Activated T-cell treated with anti-CD3 and anti-CD28 coated beads for 24 hours (primary cell): ENCODE measurements at regions not wholly inside any gene's neighbourhood (a gene's known extent, or its start where the extent isn't known, plus 50 kb on each side); places are given as distances from the start of the nearest gene placed in this dataset.

Source experiments
- DNase-seq: peaks from one replicate; pipeline ENCODE4 v3.0.0-alpha.2; 2020; ENCODE audit warnings: low read depth

DNA sequence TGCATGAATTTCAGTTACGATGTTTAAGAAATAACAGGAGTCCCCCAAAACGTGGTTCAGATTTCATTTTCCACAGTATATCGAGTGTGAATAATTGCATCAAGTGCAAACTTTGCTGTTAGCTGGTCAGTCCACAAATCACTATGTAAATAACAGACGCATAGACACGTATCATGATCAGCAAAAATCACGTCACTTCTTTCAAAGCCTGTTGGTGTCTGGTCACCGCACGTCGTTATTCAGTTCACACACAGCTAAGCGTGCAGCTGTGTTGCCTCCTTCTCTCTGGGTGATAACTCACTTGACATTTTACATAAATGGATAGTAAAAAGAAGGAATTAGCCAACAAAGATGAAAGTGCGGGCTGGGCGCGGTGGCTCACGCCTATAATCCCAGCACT is 126.8 kb upstream of the MED13L start:
- DNase-seq: no peak

DNA sequence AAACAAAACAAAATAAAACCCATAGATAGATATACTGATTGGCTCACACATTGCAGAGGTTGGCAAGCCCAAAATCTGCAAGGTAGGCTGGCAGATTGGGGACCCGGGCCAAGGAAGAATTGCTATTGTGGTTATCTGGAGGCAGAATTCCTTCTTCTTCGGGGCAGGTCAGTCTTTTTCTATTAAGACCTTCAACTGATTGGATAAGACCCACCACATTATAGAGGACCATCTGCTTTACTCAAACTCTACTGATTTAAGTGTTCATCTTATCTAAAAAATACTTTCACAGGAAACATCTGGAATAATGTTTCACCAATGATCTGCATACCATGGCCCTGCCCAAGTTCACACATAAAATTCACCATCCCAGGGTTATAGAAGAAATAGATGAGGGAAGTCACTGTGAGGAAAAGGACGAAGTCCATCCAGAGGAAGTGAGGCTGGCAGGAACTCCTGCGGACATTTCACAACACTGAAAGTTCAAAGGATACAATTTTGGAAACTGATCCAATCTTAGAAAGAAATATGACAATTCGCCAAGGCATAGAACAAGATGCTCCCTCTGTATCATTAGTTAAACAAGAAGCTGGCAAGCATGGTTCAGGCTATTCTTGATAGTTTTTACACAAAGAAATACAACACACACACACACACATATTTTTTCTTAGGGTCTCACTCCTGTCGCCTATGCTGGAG is 127.6 kb upstream of the MED13L start:
- no peak for DNase-seq

DNA sequence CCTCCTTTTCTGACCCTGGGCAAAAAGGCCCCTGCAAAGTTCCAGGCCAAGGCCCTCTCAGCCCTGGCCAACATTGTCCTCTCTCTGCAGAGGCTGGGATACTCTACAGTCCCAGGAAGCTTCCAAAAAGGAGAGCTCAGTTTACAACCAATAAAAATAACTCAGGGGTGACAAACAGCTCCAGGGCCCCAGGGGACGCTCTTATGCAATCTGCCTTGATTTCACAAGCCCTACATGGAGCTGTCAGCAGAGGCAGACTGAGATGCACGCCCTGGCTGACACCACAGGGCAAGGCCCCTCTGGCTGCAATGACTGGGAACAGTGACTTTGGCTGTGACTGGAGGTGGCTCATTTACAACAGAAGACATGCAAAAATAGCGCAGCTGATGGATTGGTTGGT is 129.0 kb upstream of the MED13L start:
- no peak for DNase-seq

DNA sequence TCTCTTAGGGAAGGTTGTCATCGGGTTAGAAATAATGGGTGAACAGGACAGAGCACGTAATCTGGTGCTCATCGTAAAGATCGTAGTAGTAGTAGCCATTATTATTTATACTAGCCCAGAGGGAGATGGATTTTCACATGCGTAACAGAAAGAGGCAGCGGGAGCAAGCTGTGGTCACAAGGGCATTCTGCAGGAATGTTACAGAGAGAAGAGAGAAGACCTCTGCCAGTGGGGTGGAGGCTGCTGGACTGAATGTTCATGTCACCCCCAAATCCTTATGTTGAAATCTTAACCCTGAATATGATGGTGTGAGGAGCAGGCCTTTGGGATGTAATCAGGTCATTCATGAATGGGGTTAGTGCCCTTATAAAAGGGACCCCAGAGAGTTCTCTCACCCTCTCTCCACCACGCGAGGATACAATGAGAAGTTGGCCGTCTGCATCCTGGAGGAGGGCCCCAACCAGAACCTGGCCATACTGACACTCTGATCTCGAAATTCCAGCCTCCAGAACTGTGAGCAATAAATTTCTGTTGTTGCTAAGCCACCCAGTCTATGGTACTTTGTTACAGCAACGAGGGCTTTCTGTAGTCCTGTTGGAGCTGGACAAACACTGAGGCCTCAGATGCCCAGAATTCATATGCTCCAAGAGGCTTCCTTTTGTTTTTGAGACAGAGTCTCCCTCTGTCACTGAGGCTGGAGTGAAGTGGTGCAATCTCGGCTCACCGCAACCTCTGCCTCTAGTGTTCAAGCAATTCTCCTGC is 131.2 kb upstream of the MED13L start:
- DNase-seq: no peak

DNA sequence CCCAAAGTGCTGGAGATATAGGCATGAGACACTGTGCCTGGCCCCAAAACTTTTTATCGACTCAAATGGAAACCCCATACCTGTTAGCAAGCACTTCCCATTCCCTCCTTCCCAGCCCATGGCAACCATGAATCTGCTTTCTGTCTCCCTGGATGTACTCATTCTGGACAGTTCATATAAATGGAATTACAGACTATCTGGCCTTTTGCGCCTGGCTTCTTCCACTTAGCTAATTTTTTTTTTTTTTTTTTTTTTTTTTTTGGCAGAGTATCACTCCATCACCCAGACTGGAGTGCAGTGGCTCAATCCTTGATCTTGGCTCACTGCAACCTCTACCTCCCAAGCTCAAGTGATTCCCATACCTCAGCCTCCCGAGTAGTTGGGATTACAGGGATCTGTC is 134.5 kb upstream of the MED13L start:
- DNase-seq: no peak

DNA sequence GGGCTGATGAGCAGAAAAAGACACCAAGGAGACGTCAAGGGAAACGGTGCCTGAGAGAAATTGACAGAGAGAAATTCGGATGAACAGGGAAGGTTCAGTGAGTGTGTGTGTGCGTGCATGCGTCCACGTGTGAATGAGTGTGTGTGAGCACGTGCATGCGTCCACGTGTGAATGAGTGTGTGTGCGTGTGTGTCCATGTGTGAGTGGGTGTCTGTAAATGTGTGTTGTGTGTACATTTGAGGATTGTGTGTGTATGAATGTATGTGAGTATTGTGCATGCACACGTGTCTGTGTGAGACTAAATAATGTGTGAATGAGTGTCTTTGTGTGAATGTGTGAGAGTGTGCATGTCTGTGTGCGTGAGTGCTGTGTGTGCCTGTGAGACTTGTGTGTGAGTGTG is 137.4 kb upstream of the MED13L start:
- DNase-seq: no peak

DNA sequence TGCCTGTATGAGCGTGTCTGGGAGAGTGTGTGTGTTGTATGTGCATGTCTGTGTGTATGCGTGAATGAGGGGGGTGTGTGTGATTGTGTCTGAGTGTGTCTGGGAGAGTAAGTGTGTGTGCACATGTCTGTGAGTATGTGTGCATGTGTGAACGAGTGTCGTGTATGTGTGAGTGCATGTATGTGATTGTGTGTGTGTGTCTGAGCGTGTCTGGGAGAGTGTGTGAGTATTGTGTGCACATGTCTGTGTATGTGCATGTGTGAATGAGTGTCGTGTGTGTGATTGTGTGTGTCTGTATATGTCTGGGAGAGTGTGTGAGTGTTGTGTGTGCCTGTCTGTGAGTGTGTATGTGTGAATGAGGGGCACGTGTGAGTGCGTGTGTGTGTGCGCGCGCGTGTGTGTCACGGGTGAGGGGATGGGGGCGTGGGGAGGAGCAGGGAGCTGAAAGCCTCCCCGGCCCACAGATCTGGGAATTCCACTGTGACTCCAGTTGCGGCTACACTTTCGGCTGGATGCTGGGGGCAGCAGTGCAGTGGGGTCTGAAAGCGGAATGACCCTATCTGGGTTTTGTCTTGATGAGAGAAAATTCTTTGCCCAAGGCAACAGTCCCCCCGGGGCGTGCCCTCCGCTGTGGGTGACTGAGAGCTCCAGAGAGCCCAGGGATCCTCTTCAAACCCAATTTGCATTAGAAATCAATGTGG is 138.1 kb upstream of the MED13L start:
- no peak for DNase-seq

DNA sequence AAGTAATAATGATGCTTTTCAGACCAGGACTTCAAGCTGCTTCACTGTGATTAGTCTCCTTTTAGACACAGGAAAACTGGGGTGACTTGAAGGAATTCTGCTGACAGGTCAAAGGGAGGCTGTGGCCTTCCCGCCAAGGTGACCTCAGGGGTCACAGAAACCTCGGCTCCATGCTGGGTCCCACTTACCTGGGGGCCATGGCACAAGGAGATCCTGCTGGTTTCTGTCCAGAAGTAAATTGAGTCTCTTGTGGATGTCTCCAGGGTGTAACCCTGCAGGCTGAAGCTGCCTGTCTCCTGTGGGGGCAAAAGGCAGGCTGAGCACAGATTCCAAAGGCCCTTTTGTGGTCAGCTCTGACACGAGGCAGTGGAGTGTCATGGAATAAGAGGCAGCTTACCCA is 138.7 kb upstream of the MED13L start:
- no peak for DNase-seq

DNA sequence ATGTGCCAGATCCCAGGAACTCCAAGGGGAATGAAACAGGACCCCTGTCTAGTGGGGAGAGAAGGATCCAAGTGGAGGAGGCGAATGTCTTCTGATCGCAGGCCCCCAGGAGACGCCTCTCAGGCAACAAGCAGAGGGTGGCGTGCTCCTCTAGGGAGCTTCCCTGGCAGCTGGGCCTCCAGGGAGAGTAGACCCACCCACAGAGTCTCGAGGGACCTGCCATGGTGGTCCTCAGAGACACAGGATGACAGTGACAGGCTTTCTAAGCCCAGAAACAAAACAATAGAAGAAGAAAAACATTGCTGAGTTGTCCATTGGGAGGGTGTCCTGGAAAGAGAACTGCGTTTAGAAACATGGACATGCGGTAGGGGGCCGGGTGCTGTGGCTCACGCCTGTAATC is 140.6 kb upstream of the MAP1LC3B2 start:
- DNase-seq: no peak

DNA sequence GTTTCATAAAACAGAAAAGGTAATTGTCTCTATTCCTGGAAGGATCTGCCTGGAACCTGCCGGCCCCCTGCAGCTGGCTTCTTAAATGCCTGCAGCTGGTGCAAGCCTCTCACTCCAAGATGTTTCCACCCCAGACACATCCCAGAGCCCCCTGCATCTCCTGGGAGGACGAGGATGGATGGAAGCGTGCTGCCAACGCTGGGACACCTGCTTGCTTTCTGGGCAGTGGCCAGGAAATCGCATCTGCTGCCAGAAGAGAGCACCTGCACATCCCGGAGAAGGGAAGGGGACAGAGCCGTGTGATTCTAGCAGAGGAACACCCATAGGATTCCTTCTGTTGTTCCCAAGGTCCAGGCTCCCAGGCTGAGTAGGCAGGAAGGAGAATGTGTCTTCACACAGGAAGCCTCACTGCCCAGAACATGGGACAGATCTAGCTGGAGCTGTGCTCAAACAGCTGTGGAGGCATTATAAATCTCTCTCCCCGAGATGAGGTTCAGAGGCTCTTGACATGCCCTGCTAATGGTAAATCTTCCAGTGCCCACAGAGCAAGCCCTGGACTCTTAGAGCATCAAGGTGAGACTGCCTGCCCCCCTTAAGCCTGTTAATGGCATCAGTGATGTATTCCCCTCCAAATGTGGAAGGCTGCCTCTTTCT is 138.8 kb upstream of the MAP1LC3B2 start:
- DNase-seq: no peak

DNA sequence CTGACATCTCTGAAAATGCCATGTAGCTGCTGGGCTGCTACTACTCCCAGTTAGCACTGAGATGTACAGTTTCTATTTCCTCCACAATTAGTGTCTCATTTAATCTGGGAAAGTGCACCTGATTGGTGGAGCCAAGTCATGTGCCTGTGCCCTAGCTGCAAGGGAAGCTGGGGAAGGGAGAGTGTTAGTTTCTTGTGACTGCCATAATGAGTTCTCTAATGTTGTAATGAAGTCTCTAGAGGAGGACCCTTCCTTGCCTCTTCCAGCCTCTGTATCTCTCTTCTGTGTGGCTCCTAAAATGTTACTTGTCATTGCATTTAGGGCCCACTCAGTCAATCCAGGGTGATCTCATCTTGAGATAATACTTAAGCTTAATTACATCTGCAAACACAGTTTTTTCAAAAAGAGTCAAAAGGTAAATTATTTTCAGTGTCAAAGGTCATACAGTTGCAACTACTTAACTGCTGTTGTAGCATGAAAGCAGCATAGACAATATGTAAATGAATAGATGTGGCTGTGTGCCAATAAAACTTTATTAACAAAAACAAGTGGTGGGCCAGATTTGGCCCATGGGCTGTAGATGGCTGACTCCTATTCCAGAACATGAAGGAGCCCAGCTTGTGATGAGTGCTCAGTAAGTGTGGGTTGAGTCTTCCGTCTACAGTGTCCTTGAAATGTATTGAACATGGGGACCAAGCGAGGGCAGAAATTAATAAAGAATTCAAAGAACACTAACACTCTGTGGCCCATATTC is 137.2 kb upstream of the MAP1LC3B2 start:
- DNase-seq: no peak

DNA sequence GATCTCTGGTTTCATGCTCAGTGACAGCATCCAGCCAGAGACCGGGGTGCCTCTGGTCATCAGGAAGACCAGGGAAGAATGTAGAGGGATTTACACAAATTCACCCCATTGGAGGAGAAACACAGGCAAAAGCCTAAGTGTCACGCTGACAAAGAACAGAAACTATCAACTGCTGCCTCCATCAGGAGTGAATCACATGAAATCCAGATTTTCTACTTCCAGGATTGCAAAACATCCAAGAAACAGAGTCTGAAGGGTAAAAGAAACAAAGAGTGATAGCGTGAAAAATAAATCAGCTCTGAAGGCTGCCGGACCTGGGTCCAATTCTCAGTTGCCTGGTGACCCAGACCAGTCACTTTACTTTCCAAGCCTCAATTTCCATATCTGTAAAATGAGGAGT is 136.1 kb upstream of the MAP1LC3B2 start:
- no peak for DNase-seq

DNA sequence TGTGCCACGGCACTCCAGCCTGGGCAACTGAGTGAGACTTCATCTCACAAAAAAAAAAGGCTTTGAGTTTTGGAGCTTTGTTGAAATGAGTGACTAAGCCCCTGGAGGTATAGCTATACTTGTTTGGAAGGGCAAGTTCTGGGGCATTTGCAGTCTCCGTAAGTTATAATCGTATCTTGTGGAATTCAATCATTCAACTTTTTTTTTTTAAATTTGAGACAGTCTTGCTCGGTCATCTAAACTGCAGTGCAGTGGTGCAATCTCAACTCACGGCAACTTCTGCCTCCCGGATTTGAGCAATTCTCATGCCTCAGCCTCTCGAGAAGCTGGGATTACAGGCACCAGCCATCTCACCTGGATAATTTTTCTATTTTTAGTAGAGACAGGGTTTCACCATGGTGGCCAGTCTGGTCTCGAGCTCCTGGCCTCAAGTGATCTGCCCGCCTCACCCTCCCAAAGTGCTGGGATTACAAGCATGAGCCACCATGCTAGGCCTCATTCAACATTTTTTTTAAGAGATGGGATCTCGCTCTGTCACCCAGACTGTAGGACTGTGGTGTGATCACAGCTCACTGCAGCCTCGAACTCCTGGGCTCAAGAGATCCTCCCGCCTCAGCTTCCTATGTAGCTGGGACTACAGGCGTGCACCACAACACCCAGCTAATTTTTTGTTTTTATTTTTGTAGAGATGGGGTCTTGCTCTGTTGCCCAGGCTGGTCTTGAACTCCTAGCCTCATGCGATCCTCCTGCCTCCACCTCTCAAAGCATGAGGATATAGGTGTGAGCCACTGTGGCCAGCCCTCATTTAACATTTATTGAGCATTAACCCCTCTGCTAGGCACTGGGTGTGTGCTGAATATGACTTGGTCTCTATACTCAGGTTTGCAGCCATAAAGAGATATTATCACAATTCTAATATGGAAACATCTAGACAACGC is 133.7 kb upstream of the MAP1LC3B2 start:
- DNase-seq: no peak

DNA sequence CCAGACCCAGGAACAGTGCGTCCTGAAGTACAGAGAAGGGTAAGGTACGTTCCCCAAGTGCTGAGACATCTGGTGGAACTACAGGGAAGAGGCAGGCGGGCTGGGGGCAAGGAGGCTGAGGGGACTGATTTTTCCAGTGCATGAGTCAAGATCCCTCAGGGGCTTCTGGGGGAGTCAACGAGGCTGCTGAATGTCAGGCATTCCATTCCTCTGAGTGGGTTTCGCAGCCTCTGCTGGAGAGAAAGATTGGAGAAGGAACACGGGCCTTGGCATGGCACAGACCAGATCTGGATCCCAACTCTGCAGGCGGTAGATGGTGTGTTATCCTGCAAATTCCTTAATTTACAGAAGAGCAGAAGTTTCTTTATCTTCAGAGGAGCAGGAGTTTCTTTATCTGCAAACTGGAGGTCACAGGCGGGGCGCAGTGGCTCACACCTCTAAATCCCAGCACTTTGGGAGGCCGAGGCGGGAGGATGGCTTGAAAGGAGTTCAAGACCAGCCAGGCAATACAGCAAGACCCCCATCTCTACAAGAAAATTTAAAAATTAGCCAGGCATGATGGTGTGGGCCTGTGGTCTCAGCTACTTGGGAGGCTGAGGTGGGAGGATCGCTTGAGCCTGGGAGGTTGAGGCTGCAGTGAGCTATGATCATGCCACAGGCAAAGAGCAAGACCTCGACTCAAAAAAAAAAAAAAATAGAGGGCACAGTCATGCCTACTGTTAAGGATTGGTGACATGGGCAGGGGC is 132.6 kb upstream of the MAP1LC3B2 start:
- DNase-seq: no peak

DNA sequence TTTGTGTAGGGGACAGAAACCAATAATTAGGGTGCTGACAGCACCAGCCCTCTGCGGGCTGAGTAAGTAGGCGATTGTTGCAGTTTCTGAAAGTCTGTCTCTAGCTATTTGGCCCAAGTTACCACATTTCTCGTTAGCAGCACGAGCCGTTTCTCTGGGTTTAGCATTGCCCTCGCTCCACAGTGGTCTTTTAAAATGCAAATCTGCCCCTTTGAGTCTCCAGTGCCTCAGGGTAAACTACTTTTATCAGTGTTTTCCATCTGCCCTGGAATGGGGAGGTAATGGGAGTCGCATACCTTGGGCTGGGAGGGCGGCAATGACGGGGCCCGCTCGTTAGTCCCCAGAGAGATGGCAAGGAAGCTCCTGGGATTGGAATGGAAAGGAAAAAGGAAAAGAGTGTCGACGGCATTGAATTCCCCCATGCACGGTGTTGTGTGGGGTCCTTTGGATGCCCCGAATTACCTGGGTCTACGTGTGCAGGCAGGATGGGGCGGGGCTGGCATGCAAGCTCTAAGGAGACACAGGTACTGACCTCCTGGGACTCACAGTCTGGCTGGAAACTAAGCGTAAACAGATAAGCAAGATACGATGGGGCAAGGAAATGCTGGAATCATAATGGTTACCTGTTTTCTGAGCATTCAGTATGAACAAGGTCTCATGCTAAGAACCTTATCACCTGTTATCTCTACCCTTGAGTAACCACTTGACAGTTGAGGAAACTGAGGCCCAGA is 131.8 kb upstream of the MAP1LC3B2 start:
- DNase-seq: no peak

DNA sequence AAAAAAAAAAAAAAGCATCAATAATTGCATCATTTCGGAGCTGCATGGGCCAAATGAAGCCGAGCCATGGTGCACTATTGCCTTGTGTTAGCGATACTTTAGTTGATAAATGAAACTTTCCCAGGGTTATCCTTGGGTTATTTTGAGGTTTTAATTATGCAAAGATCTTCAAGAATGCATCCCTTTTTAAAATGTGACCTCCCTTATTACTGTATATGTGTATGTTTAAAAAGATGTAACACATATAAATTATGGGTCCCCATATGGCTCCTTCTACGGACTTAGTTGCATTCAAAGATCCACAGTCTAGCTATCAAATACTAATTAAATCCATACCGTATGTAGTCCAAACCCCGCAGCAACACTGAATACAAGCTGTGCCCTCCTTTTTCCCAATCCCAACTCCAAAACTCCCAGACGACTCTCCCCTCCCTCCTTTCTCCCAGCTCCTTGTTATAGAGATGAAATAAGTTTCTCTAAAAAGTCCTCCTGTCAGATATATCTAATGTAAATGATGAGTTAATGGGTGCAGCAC is 129.3 kb upstream of the MAP1LC3B2 start:
- DNase-seq: no peak

DNA sequence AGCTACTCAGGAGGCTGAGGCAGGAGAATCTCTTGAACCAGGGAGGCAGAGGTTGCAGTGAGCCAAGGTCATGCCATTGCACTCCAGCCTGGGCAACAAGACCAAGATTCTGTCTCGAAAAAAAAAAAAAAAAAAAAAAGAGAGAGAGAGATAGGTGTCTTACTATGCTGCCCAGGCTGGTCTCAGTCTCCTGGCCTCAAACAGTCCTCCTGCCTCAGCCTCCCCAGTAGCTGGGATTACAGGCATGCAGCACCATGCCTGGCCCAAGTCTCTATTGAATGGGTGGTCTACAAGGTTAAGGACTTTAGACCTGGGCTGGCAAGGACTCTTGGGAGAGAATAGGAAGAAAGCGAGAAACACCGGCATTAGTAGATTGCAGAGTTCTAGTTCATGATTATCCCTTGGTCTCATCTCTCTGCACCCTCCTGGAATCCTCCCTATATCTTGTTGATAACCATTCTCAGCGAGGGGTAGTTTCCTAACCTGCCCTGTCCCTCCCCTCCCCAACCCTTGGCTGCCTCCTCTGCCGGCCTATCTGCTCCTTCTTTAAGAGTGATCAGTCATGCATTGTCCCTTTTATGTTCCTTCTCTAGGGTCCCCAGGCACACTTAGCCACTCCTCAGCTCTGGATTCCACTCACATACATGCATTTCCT is 128.1 kb upstream of the MAP1LC3B2 start:
- no peak for DNase-seq

DNA sequence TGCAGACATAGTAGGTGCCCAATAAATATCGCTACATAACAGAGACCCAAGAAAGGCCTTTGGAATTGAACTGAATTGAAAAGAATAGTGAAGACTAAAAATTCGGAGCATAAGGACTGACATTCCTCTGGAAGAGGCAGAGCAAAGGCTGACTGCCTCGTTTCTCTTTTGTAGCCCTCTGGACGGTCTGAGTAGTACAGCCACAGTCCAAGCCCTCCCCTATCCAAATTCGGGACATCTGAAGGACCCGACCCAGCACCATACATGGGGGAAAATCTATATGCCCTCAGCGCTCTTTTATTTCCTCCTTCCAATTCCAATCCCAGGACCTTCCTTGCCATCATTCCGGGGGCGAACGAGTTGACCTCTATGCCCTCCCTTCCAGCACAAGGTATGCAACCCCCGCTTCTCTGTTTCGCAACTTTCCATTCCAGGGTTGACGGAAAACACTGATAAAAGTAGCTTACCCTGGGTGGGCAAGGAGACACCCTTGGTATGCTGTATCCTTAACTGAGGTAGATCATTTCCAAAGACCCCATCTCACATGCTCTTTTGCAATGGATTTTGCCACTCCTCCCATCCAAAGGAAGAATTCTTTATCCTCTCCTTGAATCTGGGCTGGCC is 127.4 kb upstream of the MAP1LC3B2 start:
- no peak for DNase-seq
